Activated B cell treated with CpG ODN at 0.5 μM for 24 hours (primary cell): ENCODE measurements at regions not wholly inside any gene's neighbourhood (a gene's known extent, or its start where the extent isn't known, plus 50 kb on each side); places are given as distances from the start of the nearest gene placed in this dataset.

ENCODE experiments used
- ATAC-seq: fragments of 200-7000 bp; cut with Tn5 transposase; one replicate; pipeline ENCODE4 v1.10.0; 2021; ENCODE audit warnings: low read depth, mild to moderate bottlenecking, moderate library complexity
- CTCF ChIA-PET: fragments of 350-600 bp; sonication (Branson Sonifier 250); formaldehyde crosslinking; loops from one replicate; lab custom pipeline; 2021; ENCODE audit warnings: antibody characterized with exemption; lab: Charles Lee
- POLR2A ChIA-PET: fragments of 350-600 bp; sonication (Branson Sonifier 250); formaldehyde crosslinking; loops from one replicate; lab custom pipeline; 2021; ENCODE audit warnings: antibody characterized with exemption; lab: Charles Lee
- DNase-seq: peaks from one replicate; pipeline ENCODE4 v3.0.0; 2022
- H3K27ac Mint-ChIP-seq: one replicate; pipeline ENCODE4 v1.8.0; 2020; ENCODE audit warnings: mixed read lengths
- H3K27me3 Mint-ChIP-seq: one replicate; pipeline ENCODE4 v1.8.0; 2021; ENCODE audit warnings: mixed read lengths
- H3K36me3 Mint-ChIP-seq: one replicate; pipeline ENCODE4 v1.8.0; 2021; ENCODE audit warnings: low read depth, mixed read lengths
- H3K4me1 Mint-ChIP-seq: one replicate; pipeline ENCODE4 v1.8.0; 2021; ENCODE audit warnings: mixed read lengths
- H3K4me3 Mint-ChIP-seq: one replicate; pipeline ENCODE4 v1.8.0; 2020; ENCODE audit warnings: mild to moderate bottlenecking, mixed read lengths
- H3K9me3 Mint-ChIP-seq: one replicate; pipeline ENCODE4 v1.8.0; 2020; ENCODE audit warnings: mixed read lengths
- intact Hi-C: fragments of 100-400 bp; cut with micrococcal nuclease; formaldehyde crosslinking; loops from one replicate; pipeline ENCODE4 v1.15.1; 2024
- TF ChIP-seq, protein P1 (sequence below): fragments of 200-600 bp; IDR thresholded peaks from one replicate; pipeline ENCODE4 v1.8.0; 2022; ENCODE audit warnings: antibody characterized with exemption, mild to moderate bottlenecking

DNA sequence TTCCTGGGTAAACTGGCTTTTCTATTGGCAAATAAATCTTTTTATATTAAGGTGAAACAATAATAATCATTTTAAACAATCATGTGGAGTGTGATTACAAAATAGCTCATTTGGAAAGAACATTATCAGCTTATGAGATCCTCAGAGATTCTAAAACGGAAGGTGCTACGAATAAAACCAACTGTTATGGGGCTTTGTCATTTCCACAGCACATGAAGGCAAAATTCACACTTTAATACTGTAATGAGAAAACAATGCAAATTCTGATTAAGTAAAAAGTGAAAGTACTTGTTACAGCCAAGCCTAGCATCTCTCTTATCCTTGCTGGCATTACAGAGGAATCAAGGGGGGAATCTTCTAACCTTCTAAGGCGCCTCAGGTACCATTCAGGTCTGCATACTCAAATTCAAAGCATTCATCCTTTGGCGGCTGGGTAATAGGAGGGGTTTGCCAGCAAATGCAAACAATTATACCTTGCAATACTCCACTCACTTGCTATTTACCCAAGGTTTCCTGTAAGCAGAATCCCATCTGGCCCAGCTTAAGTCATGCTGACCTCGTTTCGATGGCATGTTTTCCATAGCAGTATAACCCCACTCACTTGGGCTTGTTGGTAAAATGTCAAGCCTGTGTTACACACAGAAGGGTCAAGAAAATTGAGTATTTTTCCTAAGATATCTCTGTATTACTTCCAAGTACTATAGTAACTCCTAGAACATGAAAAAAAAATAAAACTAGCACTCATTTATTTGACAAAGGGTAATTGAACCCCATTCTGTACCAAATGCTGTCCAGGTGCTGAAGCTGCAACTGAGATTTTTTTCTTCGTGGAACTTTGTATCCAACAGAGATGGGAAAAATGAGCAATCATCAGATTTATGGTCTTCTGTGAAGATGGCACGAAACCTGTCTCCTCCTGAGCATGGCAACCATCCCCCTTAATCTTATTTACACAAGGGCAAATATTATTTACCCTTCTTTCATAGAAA, 183.7 kb upstream of the LMCD1 start:
- no peaks in the 10 kb centered on the region for H3K9me3 Mint-ChIP-seq
- no peak overlapping the region for H3K4me3 Mint-ChIP-seq
- no peak for ATAC-seq
- no peak overlapping the region for H3K27ac Mint-ChIP-seq
- TF ChIP-seq, protein P1, sequence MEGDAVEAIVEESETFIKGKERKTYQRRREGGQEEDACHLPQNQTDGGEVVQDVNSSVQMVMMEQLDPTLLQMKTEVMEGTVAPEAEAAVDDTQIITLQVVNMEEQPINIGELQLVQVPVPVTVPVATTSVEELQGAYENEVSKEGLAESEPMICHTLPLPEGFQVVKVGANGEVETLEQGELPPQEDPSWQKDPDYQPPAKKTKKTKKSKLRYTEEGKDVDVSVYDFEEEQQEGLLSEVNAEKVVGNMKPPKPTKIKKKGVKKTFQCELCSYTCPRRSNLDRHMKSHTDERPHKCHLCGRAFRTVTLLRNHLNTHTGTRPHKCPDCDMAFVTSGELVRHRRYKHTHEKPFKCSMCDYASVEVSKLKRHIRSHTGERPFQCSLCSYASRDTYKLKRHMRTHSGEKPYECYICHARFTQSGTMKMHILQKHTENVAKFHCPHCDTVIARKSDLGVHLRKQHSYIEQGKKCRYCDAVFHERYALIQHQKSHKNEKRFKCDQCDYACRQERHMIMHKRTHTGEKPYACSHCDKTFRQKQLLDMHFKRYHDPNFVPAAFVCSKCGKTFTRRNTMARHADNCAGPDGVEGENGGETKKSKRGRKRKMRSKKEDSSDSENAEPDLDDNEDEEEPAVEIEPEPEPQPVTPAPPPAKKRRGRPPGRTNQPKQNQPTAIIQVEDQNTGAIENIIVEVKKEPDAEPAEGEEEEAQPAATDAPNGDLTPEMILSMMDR: no peak
- intact Hi-C loops: no loop called here
- H3K36me3 Mint-ChIP-seq: no peaks in the 10 kb centered on the region
- CTCF ChIA-PET: interaction anchor here (1.1 kb wide), 1 partner anchor 16 kb away, joined by 4 read pairs; no protein-coding TSS in a partner anchor
- H3K27me3 Mint-ChIP-seq: peaks cover 1% of the 10 kb centered on the region
- no peak for DNase-seq
- no peaks in the 10 kb centered on the region for H3K4me1 Mint-ChIP-seq
- POLR2A ChIA-PET: no interaction called here

DNA sequence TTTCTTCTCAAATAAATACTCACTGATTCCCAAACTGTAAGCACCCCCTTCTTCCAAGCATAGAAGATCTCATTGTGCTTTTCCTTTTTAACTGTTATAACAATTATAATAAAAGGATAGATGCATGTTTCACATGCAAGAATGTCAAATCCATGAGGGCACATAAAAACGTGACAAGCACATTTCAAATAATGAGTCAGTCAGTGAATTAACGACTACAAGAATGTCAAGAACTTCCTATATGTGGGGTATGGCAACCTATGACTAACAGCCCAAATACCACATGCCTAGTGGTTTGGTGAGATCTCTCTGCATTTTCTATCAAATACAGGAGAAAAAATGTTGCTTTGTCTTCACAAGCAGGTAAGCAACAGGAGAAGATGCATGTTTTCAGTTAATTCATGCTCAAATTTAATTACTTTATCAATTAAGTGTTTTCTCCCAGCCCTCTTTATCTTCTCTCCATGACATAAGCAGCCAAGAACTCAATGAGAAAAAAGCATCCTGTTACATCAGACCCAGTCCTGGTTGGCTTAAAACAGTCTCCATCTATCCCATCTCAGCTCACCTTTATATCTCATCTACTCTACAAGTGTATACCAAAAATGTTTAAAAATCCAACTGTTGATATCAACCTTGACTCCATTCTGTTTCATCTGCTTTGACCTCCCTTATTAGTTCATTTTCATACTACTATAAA, 181.5 kb upstream of the LMCD1 start:
- Mint-ChIP-seq H3K27me3 (peaks cover 1% of the 10 kb centered on the region), H3K36me3 (no peaks in the 10 kb centered on the region), H3K9me3 (no peaks in the 10 kb centered on the region), H3K4me3 (no peak overlapping the region), H3K4me1 (no peaks in the 10 kb centered on the region), H3K27ac (no peak overlapping the region)
- ChIA-PET CTCF (no interaction called here), POLR2A (no interaction called here)
- no peak for ATAC-seq
- TF ChIP-seq, protein P1: no peak
- no peak for DNase-seq
- intact Hi-C loops: loop anchor here (10.0 kb wide), 1 partner anchor 305 kb away; no protein-coding TSS in a partner anchor

DNA sequence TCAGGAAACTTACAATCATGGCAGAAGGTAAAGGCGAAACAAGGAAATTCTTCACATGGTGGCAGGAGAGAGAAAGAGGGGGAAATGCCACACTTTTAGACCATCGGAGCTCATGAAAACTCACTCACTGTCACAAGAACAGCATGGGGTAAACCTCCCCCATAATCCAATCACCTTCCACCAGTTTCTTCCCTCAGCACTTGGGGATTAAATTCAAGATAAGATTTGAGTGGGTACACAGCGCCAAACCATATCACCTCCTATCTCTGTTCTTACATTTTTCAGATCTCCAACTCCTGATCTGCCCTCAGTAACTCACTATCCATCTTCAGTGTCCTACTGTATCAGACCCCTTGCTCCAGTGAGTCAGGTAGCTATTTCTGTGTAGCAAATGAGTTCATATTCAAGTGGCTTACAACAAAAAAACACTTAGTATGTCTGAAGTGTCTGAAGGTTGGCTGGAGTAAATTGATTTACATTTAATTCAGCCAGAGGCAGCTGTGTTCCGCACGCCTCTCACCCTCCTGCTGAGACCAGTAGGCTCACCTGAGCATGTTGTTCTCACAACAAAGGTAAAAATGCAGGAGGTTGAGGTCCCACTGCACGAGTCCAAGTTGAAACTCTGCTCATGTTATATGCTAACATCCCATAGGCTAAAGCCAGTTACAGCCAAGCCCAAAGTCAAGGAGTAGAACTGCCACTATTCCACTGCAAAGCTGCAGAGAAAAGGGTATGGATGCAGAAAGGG, 180.7 kb upstream of the LMCD1 start:
- no peaks in the 10 kb centered on the region for H3K4me1 Mint-ChIP-seq
- CTCF ChIA-PET: no interaction called here
- no peak for ATAC-seq

DNA sequence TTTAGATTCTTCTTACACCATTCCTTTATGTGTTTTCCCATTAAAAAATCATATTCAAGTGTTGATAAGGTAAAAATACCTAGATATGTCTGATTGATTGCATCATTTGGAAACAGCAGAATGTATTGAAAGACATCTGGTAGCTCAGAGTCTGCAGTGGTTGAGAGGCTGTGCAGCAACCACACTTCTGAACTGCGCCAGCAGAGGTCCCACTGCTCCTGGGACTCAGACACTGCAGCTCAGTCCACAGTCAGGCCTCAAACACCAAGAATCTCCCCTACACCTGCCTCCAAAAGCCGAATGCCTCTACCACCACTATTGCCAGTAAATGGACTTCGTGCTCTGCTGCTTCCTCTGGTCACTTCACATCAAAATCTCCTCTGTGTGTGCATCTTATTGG, 176.9 kb upstream of the LMCD1 start:
- TF ChIP-seq, protein P1: no peak
- Mint-ChIP-seq H3K9me3 (no peaks in the 10 kb centered on the region), H3K27ac (no peak overlapping the region), H3K4me3 (no peak overlapping the region), H3K4me1 (peaks cover 11% of the 10 kb centered on the region), H3K36me3 (no peaks in the 10 kb centered on the region), H3K27me3 (no peaks in the 10 kb centered on the region)
- DNase-seq: no peak
- intact Hi-C loops: loop anchor here (1.0 to 10.0 kb wide), 2 partner anchors 93 to 300 kb away; no protein-coding TSS in a partner anchor
- no peak for ATAC-seq
- ChIA-PET POLR2A (no interaction called here), CTCF (interaction anchor here (0.6 to 2.3 kb wide), 4 partner anchors 22 to 1353 kb away, joined by 3 to 33 read pairs (median 6); no protein-coding TSS in a partner anchor)

More for the DNA sequence above, 180.7 kb upstream of the LMCD1 start:
- intact Hi-C loops: loop anchor here (10.0 kb wide), 1 partner anchor 304 kb away; no protein-coding TSS in a partner anchor
- peaks cover 1% of the 10 kb centered on the region for H3K27me3 Mint-ChIP-seq
- POLR2A ChIA-PET: no interaction called here
- no peak overlapping the region for H3K27ac Mint-ChIP-seq
- DNase-seq: no peak
- no peaks in the 10 kb centered on the region for H3K9me3 Mint-ChIP-seq
- no peaks in the 10 kb centered on the region for H3K36me3 Mint-ChIP-seq
- TF ChIP-seq, protein P1: no peak
- H3K4me3 Mint-ChIP-seq: no peak overlapping the region
